Gastrocnemius medialis (tissue), 4 donors: ENCODE measurements at regions not wholly inside any gene's neighbourhood (a gene's known extent, or its start where the extent isn't known, plus 50 kb on each side); places are given as distances from the start of the nearest gene placed in this dataset.

Experiments used
- ATAC-seq, 2 donors: fragments of 150-250 bp; one replicate each; pipeline ENCODE4 v1.9.1; 2016
- DNase-seq, 2 donors: peaks; one replicate each; pipeline ENCODE4 v3.0.0-alpha.2; 2019
- H3K27ac ChIP-seq, 4 donors: fragments of 200-600 bp; sonication (generic); 1 replicate in 1 of 4; 2 replicates in 3 of 4; pipeline ENCODE4 v1.5.1; 2016 to 2018; ENCODE audit warnings: mild to moderate bottlenecking in 2 of 4, moderate library complexity in 1 of 4
- H3K27me3 ChIP-seq, 3 donors: fragments of 200-600 bp; sonication (generic) in 2 of 3; 1 replicate in 1 of 3; 2 replicates in 2 of 3; pipeline versions ENCODE4 v1.5.1 to v1.6.0; 2016 to 2019; ENCODE audit warnings: mild to moderate bottlenecking in 1 of 3, moderate library complexity in 1 of 3
- H3K36me3 ChIP-seq, 2 donors: fragments of 200-600 bp; sonication (generic) in 1 of 2; one replicate each; pipeline ENCODE4 v1.5.1; 2017 to 2018
- H3K4me1 ChIP-seq, 2 donors: fragments of 200-600 bp; sonication (generic) in 1 of 2; one replicate each; pipeline ENCODE4 v1.5.1; 2016 to 2017; ENCODE audit warnings: mild to moderate bottlenecking in 2 of 2
- H3K4me3 ChIP-seq, 4 donors: fragments of 200-600 bp; sonication (generic) in 3 of 4; 1 replicate in 1 of 4; 2 replicates in 3 of 4; pipeline ENCODE4 v1.5.1; 2016 to 2019; ENCODE audit warnings: mild to moderate bottlenecking in 2 of 4
- H3K9me3 ChIP-seq, 3 donors: fragments of 200-600 bp; sonication (generic) in 2 of 3; 1 replicate in 1 of 3; 2 replicates in 2 of 3; pipeline ENCODE4 v1.5.1; 2016 to 2019
- CTCF ChIP-seq, 5 experiments: fragments of 450-650 bp in 3 of 5; fragments of 200-600 bp in 2 of 5; sonication (generic) in 2 of 5; IDR thresholded peaks in 4 of 5; conservative IDR thresholded peaks in 1 of 5; 1 replicate in 4 of 5; 2 replicates in 1 of 5; pipeline ENCODE4 v1.5.1; 2016 to 2019; ENCODE audit warnings: antibody characterized with exemption in 5 of 5, mild to moderate bottlenecking in 3 of 5, moderate library complexity in 3 of 5
- POLR2A ChIP-seq, 2 donors: fragments of 450-650 bp; IDR thresholded peaks; one replicate each; pipeline ENCODE4 v1.6.1; 2017; ENCODE audit warnings: antibody characterized with exemption in 2 of 2, mild to moderate bottlenecking in 2 of 2, moderate library complexity in 2 of 2
- in situ Hi-C, 4 donors: fragments of 200-750 bp; cut with MboI; loops; one replicate each; pipeline versions ENCODE4 v1.15.0 to v1.8.0; 2017; ENCODE audit warnings: low sequenced_read_pairs in 4 of 4
- intact Hi-C: fragments of 100-400 bp; cut with DNase I; formaldehyde crosslinking; loops from one replicate; pipeline ENCODE4 v1.15.1; 2023; ENCODE audit warnings: low total_unique reads

- no peak for DNase-seq
- TF ChIP-seq POLR2A (IDR thresholded peaks at IDR 0.05), result no peak
- TF ChIP-seq CTCF (IDR thresholded peaks at IDR 0.05 in 4 of 5, conservative IDR thresholded peaks at IDR 0.05 in 1 of 5), result no peak
- H3K27ac ChIP-seq, result no peak overlapping the region
- H3K9me3 ChIP-seq, result no peaks in the 10 kb centered on the region
- no peaks in the 10 kb centered on the region for H3K27me3 ChIP-seq
- no peak overlapping the region for H3K4me3 ChIP-seq
- intact Hi-C loops, result no loop called here
- no peaks in the 10 kb centered on the region for H3K36me3 ChIP-seq
- in situ Hi-C loops, result no loop called here
- H3K4me1 ChIP-seq, result no peaks in the 10 kb centered on the region
- no peak for ATAC-seq
Observed at GRCh38 chr15:46265664-46266347, 631.0 kb downstream of the SQOR start.

GRCh38 chr15:46266661-46267060 is 631.8 kb downstream of the SQOR start:
- Histone ChIP-seq H3K4me1 (no peaks in the 10 kb centered on the region), H3K27ac (no peak overlapping the region), H3K27me3 (no peaks in the 10 kb centered on the region), H3K4me3 (no peak overlapping the region), H3K9me3 (no peaks in the 10 kb centered on the region), H3K36me3 (no peaks in the 10 kb centered on the region)
- TF ChIP-seq CTCF (IDR thresholded peaks at IDR 0.05 in 4 of 5, conservative IDR thresholded peaks at IDR 0.05 in 1 of 5) (no peak), POLR2A (IDR thresholded peaks at IDR 0.05) (no peak)
- in situ Hi-C loops, result no loop called here
- intact Hi-C loops, result no loop called here
- ATAC-seq, result no peak
- no peak for DNase-seq

GRCh38 chr15:46270481-46271147 is 635.8 kb downstream of the SQOR start:
- Histone ChIP-seq H3K9me3 (no peaks in the 10 kb centered on the region), H3K27ac (no peak overlapping the region), H3K27me3 (no peaks in the 10 kb centered on the region), H3K4me1 (no peaks in the 10 kb centered on the region), H3K4me3 (no peak overlapping the region), H3K36me3 (no peaks in the 10 kb centered on the region)
- ATAC-seq, result no peak
- TF ChIP-seq POLR2A (IDR thresholded peaks at IDR 0.05) (no peak), CTCF (IDR thresholded peaks at IDR 0.05 in 4 of 5, conservative IDR thresholded peaks at IDR 0.05 in 1 of 5) (no peak)
- in situ Hi-C loops, result no loop called here
- DNase-seq, result no peak
- intact Hi-C loops, result no loop called here

GRCh38 chr15:46275701-46276100 is 640.9 kb downstream of the SQOR start:
- no peak overlapping the region for H3K27ac ChIP-seq
- no peaks in the 10 kb centered on the region for H3K36me3 ChIP-seq
- intact Hi-C loops, result no loop called here
- no peak overlapping the region for H3K4me3 ChIP-seq
- no peaks in the 10 kb centered on the region for H3K4me1 ChIP-seq
- TF ChIP-seq POLR2A (IDR thresholded peaks at IDR 0.05) (no peak), CTCF (IDR thresholded peaks at IDR 0.05 in 4 of 5, conservative IDR thresholded peaks at IDR 0.05 in 1 of 5) (no peak)
- H3K27me3 ChIP-seq, result no peaks in the 10 kb centered on the region
- DNase-seq (no peak), ATAC-seq (no peak)
- in situ Hi-C loops, result no loop called here
- no peaks in the 10 kb centered on the region for H3K9me3 ChIP-seq
